ENCODE measurements at regions not wholly inside any gene's neighbourhood (a gene's known extent, or its start where the extent isn't known, plus 50 kb on each side); places are given as distances from the start of the nearest gene placed in this dataset.
"Not testable (repeated sequence)": the region's sequence is repeated elsewhere in the genome, so short reads cannot be mapped to it uniquely, and the experiment has no call there.

DNA sequence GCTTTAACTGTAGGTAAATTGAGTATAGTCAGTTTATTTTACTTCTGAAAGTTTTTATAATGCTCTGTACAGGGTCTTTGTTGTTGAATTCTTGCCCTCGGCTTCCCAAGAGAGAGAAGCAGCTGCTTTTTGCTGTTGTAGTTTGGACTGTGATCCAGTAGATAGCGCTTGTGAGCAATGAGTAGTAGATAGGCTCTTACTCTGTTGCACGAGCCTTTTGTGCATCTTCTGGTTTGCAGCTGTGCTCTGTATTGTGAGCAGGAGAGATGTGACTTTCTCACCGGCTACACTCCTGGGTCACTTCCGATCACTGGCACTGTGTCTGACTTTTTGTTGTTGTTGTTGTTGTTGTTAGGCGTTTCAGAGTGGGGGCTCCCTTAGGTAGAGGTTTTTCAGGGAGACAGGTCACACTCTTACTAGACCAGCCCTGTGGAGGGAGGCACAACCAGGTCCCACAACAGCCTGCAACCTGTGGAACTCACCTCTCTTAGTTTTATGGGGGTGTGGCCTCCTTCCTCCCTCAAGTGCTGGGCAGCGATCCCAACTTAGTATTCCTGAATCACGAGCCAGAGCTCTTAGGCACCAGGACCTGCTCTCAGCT lies 822.1 kb upstream of the GALNTL6 start:
- H3K9me3 Mint-ChIP-seq, result peaks cover 4% of the 10 kb centered on the region
- no peak overlapping the region for H3K27ac Mint-ChIP-seq
- no peaks in the 10 kb centered on the region for H3K36me3 Mint-ChIP-seq (ENCODE audit: low read depth)
- no peak for DNase-seq (ENCODE audit: low spot score)
- H3K4me1 Mint-ChIP-seq (ENCODE audit: low read depth), result no peaks in the 10 kb centered on the region
- H3K4me3 Mint-ChIP-seq, result no peak overlapping the region
- no peaks in the 10 kb centered on the region for H3K27me3 Mint-ChIP-seq (ENCODE audit: low read depth)

DNA sequence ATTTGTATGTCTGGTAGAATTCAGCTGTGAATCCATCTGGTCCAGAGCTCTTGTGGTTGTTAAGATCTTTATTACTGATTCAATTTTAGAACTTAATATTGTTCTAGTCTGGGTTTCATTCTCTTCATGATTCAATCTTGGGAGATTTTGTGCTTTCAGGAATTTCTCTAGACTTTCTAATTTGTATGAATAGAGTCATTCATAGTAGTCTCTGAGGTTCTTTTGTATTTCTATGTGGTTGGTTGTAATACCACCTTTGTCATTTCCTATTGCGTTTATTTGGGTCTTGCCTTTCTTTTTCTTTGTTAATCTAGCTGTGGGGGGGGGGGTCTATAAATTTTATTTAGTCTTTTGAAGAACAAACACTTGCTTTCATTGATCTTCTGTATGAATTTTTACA lies 824.8 kb upstream of the GALNTL6 start:
- Mint-ChIP-seq H3K27me3 (ENCODE audit: low read depth) (no peaks in the 10 kb centered on the region), H3K27ac (no peak overlapping the region), H3K9me3 (peaks cover 5% of the 10 kb centered on the region), H3K36me3 (ENCODE audit: low read depth) (no peaks in the 10 kb centered on the region), H3K4me1 (ENCODE audit: low read depth) (no peaks in the 10 kb centered on the region), H3K4me3 (no peak overlapping the region)
- DNase-seq (ENCODE audit: low spot score), result no peak

DNA sequence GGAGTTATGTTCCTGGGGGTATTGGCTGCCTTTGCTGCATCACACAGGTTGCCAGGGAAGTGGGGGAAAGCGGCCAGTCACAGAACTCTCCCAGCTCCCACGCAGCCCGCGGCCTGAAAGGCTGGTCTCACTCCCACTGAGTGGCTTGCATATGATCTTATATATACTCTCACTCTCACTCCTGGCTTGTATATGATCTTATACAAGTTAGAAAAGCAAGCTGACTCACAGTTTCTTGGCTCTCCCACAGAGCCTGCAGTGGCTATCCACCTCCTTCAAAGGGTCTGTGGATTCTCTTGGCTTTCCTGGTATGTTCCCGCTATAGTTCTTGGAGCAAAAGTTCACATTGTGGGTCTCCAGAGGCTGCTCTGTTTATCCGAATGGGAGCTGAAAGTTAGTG lies 833.5 kb upstream of the GALNTL6 start:
- H3K27ac Mint-ChIP-seq, result no peak overlapping the region
- H3K36me3 Mint-ChIP-seq (ENCODE audit: low read depth), result no peaks in the 10 kb centered on the region
- H3K4me3 Mint-ChIP-seq, result no peak overlapping the region
- H3K4me1 Mint-ChIP-seq (ENCODE audit: low read depth), result no peaks in the 10 kb centered on the region
- H3K9me3 Mint-ChIP-seq, result peaks cover 23% of the 10 kb centered on the region
- no peaks in the 10 kb centered on the region for H3K27me3 Mint-ChIP-seq (ENCODE audit: low read depth)
- DNase-seq (ENCODE audit: low spot score), result no peak

DNA sequence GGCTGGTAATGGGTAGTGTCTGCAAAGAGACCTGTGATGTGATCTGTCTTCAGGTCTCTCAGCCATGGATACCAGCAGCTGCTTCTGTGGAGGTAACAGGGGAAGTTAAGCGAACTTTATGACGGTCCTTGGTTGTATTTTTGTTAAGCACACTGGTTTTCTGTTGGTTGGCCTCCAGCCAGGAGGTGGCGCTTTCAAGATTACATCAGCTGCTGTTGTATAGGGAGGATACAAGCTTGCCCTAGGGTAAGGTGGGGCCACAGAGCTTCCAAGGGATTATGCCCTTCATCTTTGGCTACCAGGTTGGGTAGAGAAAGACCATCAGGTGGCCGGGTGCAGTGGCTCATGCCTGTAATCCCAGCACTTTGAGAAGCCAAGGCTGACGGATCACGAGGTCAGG lies 834.2 kb upstream of the GALNTL6 start:
- Mint-ChIP-seq H3K4me1 (ENCODE audit: low read depth) (no peaks in the 10 kb centered on the region), H3K27ac (no peak overlapping the region), H3K9me3 (peaks cover 25% of the 10 kb centered on the region), H3K4me3 (no peak overlapping the region), H3K27me3 (ENCODE audit: low read depth) (no peaks in the 10 kb centered on the region), H3K36me3 (ENCODE audit: low read depth) (no peaks in the 10 kb centered on the region)
- no peak for DNase-seq (ENCODE audit: low spot score)

DNA sequence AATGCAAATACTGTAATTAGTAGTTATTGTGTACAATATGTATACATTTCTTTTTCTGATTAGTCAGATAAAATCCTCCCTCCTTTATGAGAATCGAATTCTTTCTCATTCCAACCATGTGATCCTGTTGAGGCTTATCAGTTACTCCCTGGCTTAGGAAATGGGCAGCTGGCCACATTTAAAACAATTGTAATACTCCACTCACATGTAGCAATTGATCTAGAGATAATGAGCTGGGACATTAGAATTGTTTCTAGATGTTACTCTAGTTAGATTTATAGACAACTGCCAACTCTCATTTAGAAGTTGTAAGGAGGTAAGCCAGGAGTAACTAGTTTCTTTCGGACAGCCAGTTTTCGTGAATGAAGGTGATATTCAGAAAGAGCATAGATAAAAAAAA lies 859.3 kb upstream of the AADAT start:
- Mint-ChIP-seq H3K9me3 (no peaks in the 10 kb centered on the region), H3K36me3 (ENCODE audit: low read depth) (no peaks in the 10 kb centered on the region), H3K27ac (no peak overlapping the region), H3K27me3 (ENCODE audit: low read depth) (no peaks in the 10 kb centered on the region), H3K4me1 (ENCODE audit: low read depth) (no peaks in the 10 kb centered on the region), H3K4me3 (no peak overlapping the region)
- no peak for DNase-seq (ENCODE audit: low spot score)

DNA sequence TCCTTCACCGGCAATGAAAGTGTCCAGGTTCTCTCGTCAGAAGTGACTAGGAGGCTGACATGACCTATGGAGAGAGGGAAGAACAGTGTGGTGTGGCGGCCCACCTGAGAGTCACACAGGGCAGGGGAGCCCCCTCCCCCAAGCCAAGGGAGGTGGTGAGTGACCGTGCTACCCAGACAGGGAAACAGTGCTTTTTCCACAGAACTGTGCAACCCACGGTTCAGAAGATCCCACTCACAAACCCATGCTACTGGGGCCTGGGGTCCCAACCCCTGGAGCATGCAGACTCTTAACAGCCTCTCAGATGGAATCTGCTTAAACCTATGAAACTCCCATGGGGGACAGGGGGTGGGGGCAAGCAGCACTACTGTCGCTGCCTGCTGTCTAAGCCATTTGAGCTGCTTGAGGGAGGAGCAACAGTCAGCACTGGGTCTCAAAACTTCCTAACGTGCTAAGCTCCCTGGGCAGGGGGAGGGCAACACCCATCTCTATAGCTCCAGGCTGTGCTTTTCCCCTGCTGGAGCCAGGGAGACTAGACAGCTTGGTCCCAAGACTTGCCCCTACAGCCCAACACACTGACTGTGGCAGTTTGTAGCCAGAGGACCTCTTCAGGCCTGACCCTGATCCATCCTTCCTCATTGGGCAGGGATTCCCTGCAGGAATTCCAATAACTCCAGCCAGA lies 850.4 kb upstream of the AADAT start:
- no peak overlapping the region for H3K4me3 Mint-ChIP-seq
- H3K4me1 Mint-ChIP-seq (ENCODE audit: low read depth), result no peaks in the 10 kb centered on the region
- no peaks in the 10 kb centered on the region for H3K36me3 Mint-ChIP-seq (ENCODE audit: low read depth)
- no peaks in the 10 kb centered on the region for H3K27me3 Mint-ChIP-seq (ENCODE audit: low read depth)
- no peak overlapping the region for H3K27ac Mint-ChIP-seq
- H3K9me3 Mint-ChIP-seq, result peaks cover 20% of the 10 kb centered on the region
- no peak for DNase-seq (ENCODE audit: low spot score)

DNA sequence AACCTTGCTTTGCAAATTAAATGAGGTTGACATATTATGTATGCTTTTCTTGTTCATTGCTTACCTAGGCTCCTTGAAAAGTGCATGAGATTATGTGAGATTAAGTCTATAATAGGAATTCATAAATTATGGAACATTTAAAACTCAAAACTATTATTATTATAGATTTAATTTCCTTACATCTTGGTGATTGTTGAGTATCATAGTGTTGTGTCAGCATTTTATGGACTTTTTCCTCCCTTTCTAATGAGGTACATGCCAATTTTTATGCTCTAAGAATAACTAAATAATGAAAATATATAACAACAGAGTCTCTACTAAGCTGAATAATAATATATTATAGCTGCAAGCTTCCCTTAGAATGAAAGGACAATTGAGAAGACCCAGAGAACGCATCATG lies 848.8 kb upstream of the AADAT start:
- H3K27me3 Mint-ChIP-seq (ENCODE audit: low read depth), result no peaks in the 10 kb centered on the region

DNA sequence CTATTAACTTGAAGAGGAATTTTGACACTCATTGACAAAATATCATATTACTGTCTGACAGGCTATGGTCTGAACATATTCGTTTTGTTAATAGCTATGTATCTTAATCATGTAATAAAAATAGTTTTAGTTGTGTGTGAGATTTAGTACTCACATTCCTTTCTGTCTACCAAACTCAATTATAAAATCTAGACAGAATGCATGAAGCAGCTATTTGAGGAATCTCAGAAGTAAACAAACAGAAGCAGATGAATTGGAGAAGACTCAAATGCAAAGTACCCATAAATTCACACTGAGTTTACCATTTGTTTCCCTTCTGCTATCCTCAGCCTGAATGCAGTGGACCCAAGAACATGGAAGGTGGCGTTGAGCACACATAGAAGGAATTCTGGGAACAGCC lies 841.6 kb upstream of the AADAT start:
- Mint-ChIP-seq H3K36me3 (ENCODE audit: low read depth) (no peaks in the 10 kb centered on the region), H3K27ac (no peak overlapping the region), H3K27me3 (ENCODE audit: low read depth) (no peaks in the 10 kb centered on the region), H3K4me3 (no peak overlapping the region), H3K4me1 (ENCODE audit: low read depth) (no peaks in the 10 kb centered on the region), H3K9me3 (no peaks in the 10 kb centered on the region)
- no peak for DNase-seq (ENCODE audit: low spot score)

More for the DNA sequence above, 848.8 kb upstream of the AADAT start:
- Mint-ChIP-seq H3K4me3 (no peak overlapping the region), H3K36me3 (ENCODE audit: low read depth) (no peaks in the 10 kb centered on the region), H3K9me3 (peaks cover 20% of the 10 kb centered on the region), H3K4me1 (ENCODE audit: low read depth) (no peaks in the 10 kb centered on the region), H3K27ac (no peak overlapping the region)
- no peak for DNase-seq (ENCODE audit: low spot score)

DNA sequence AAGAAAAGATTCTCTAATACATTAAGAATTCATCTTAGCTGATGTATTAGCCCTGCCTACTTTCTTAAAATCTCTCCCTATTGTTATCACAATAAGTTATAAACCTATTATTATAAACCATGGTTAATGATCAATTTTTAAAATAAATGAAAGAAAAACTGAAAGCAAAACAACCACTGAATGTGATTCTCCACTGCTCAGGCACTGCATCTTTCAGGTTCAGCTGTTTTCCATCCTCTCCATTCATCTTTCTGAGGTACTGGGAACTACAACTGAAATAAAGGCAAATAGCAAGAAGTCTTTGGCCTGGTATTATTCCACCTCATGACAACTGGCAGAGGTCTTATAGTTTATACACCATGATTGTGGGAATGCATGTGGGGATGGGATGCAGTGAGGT lies 798.9 kb upstream of the AADAT start:
- no peaks in the 10 kb centered on the region for H3K36me3 Mint-ChIP-seq (ENCODE audit: low read depth)

DNA sequence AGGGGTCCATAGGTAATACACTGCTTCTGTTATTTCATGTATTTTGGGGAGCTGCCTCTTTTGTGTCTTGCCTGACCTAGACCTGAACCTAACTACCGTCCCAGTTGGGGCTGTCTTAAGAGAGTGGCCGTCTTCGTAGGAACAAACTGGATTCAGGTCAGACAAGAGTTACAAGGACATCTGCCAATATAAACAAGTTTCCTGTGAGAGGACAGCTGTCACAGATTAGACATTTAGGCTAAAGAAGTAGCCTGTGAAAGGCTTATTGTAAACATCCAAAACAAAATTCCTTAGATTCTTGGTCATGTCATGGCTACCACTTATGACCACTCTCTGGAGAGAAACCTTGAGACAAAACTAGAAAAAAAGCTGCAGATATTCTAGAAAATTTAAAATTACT lies 797.6 kb upstream of the AADAT start:
- Mint-ChIP-seq H3K27me3 (ENCODE audit: low read depth) (no peaks in the 10 kb centered on the region), H3K4me3 (no peak overlapping the region), H3K4me1 (ENCODE audit: low read depth) (no peaks in the 10 kb centered on the region), H3K27ac (no peak overlapping the region), H3K36me3 (ENCODE audit: low read depth) (no peaks in the 10 kb centered on the region), H3K9me3 (peaks cover 2% of the 10 kb centered on the region)
- no peak for DNase-seq (ENCODE audit: low spot score)

More for the DNA sequence above, 798.9 kb upstream of the AADAT start:
- peaks cover 8% of the 10 kb centered on the region for H3K9me3 Mint-ChIP-seq
- H3K4me3 Mint-ChIP-seq, result no peak overlapping the region
- no peaks in the 10 kb centered on the region for H3K4me1 Mint-ChIP-seq (ENCODE audit: low read depth)
- no peak overlapping the region for H3K27ac Mint-ChIP-seq
- no peak for DNase-seq (ENCODE audit: low spot score)
- no peaks in the 10 kb centered on the region for H3K27me3 Mint-ChIP-seq (ENCODE audit: low read depth)

DNA sequence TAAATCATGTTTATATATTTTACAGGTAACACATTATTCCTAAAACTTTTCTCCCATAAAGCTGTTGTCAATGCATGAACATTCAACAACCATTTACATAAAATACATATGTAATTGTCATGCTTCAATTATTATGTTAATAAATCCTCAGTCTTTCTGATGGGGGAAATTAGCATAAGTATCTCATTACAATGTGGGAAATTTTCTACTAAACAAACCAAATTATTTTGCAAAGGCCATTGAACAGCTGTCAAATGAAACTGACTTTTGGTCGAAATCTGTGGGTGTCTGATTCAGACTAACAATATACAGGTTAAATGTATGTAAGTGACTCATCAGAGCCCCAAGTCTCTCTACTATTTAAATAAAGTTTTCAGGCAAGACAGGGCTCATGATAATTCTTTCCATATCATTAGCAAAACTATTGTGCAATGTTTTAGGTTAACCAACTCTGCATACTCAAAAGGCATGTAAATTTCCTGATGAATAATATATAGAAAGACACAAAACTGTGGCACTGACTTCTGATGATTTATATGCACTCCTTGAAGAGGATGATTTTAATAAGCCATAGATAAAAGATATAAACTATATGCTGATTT lies 795.3 kb upstream of the AADAT start:
- H3K4me1 Mint-ChIP-seq (ENCODE audit: low read depth), result no peaks in the 10 kb centered on the region
- H3K36me3 Mint-ChIP-seq (ENCODE audit: low read depth), result no peaks in the 10 kb centered on the region
- no peak overlapping the region for H3K4me3 Mint-ChIP-seq
- no peaks in the 10 kb centered on the region for H3K27me3 Mint-ChIP-seq (ENCODE audit: low read depth)
- H3K27ac Mint-ChIP-seq, result no peak overlapping the region
- no peaks in the 10 kb centered on the region for H3K9me3 Mint-ChIP-seq
- DNase-seq (ENCODE audit: low spot score), result no peak

DNA sequence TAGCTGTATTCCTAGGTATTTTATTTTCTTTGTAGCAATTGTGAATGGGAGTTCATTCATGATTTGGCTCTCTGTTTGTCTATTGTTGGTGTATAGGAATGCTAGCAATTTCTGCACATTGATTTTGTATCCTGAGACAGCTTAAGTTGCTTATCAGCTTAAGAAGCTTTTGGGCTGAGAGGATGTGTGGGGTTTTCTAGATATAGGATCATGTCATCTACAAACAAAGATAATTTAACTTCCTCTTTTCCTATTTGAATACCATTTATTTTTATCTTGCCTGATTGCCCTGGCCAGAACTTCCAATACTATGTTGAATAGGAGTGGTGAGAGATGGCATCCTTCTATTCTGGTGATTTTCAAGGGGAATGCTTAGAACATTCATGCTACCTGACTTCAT lies 791.9 kb upstream of the AADAT start:
- not testable (repeated sequence) for DNase-seq (ENCODE audit: low spot score); H3K4me1 Mint-ChIP-seq (ENCODE audit: low read depth); H3K9me3 Mint-ChIP-seq; H3K36me3 Mint-ChIP-seq (ENCODE audit: low read depth); H3K27me3 Mint-ChIP-seq (ENCODE audit: low read depth); H3K4me3 Mint-ChIP-seq; H3K27ac Mint-ChIP-seq

DNA sequence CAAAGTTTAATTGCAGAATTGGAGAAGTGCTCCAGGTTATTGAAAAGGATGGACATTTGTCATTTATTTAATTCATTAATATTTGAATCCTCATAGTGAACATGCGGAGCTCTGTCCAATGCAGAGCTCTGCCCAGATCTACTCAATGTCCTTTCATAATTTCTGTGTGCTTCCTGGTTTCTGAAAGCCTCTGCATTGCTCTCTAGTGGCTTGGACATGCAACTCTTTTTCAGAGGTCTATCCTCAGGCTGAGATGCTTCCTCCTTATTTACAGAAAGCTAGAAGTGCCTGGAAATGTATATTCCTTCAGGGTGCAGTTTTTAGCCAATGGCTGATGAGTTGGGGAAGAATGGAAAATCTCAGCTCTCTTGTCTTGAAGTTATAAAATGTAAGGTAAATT lies 786.1 kb upstream of the AADAT start:
- Mint-ChIP-seq H3K4me3 (no peak overlapping the region), H3K27ac (no peak overlapping the region), H3K4me1 (ENCODE audit: low read depth) (no peaks in the 10 kb centered on the region), H3K36me3 (ENCODE audit: low read depth) (no peaks in the 10 kb centered on the region), H3K9me3 (peaks cover 2% of the 10 kb centered on the region), H3K27me3 (ENCODE audit: low read depth) (no peaks in the 10 kb centered on the region)
- DNase-seq (ENCODE audit: low spot score), result no peak

DNA sequence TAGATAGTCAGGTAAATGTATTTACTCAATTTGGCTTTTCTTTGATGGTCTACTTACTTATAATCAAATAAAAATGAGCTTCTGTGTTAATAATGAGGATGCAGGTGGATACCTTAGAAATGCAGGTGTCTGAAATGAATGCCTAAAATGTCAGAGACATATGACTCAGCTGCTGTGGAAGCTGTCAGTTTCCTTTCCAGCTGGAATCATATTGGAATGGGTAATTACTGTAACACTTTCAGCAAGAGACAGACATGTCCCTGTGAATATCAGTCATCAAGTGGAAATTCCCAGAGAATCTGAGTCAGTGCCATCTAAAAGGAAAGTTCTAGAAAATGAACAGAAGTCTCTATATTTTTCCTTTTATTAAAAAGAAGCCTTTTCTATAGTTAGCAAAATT lies 783.0 kb upstream of the AADAT start:
- no peaks in the 10 kb centered on the region for H3K4me1 Mint-ChIP-seq (ENCODE audit: low read depth)
- no peak overlapping the region for H3K4me3 Mint-ChIP-seq
- DNase-seq (ENCODE audit: low spot score), result no peak
- no peaks in the 10 kb centered on the region for H3K27me3 Mint-ChIP-seq (ENCODE audit: low read depth)
- peaks cover 14% of the 10 kb centered on the region for H3K9me3 Mint-ChIP-seq
- no peak overlapping the region for H3K27ac Mint-ChIP-seq
- no peaks in the 10 kb centered on the region for H3K36me3 Mint-ChIP-seq (ENCODE audit: low read depth)

DNA sequence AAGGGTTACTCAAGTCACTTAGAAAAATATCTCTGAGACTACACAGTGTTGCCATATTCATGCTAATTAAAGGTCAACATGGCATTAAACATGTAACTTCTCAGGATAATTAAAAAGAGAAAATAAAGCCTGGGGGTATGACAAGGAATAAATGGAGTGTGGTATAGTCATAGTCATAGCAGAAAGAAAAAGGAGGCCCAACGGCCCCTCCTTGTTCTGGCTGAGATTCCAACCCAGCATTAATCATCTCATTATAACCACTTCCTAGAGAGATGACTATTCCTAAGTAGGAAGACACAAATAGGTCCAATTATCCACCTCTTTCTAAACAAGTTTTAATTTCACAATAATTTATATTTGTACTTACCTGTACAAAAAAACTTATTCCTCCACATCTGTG lies 778.4 kb upstream of the AADAT start:
- H3K9me3 Mint-ChIP-seq, result peaks cover 14% of the 10 kb centered on the region
- no peaks in the 10 kb centered on the region for H3K4me1 Mint-ChIP-seq (ENCODE audit: low read depth)
- no peak overlapping the region for H3K27ac Mint-ChIP-seq
- no peaks in the 10 kb centered on the region for H3K36me3 Mint-ChIP-seq (ENCODE audit: low read depth)
- H3K4me3 Mint-ChIP-seq, result no peak overlapping the region
- DNase-seq (ENCODE audit: low spot score), result no peak
- H3K27me3 Mint-ChIP-seq (ENCODE audit: low read depth), result no peaks in the 10 kb centered on the region
